ENCODE measurements at regions not wholly inside any gene's neighbourhood (a gene's known extent, or its start where the extent isn't known, plus 50 kb on each side); places are given as distances from the start of the nearest gene placed in this dataset.

GRCh38 chr2:145146691-145147090 lies 626.8 kb upstream of the ZEB2 start:
- no peak overlapping the region for H2BK20ac ChIP-seq (ENCODE audit: low read depth, low read length, poor library complexity, severe bottlenecking)
- no peak for DNase-seq
- no peak overlapping the region for H3T11ph ChIP-seq (ENCODE audit: low read length)
- Mint-ChIP-seq H3K27ac (no peak overlapping the region), H3K4me1 (no peaks in the 10 kb centered on the region), H3K27me3 (ENCODE audit: low read depth) (no peaks in the 10 kb centered on the region), H3K36me3 (ENCODE audit: insufficient read depth in 1 of 3, low read depth in 3 of 3) (no peaks in the 10 kb centered on the region; a peak in 1 of 7 replicates), H3K9me3 (peaks cover 0 to 4% of the 10 kb centered on the region in 2 experiments; a peak in 3 of 5 replicates), H3K4me3 (no peak overlapping the region)
- H3K79me1 ChIP-seq (ENCODE audit: insufficient read depth, low read depth, low read length, poor library complexity, severe bottlenecking) = no peaks in the 10 kb centered on the region
- H3K4ac ChIP-seq (ENCODE audit: low read depth, low read length) = no peak overlapping the region
- H2BK15ac ChIP-seq (ENCODE audit: low read depth, low read length) = no peak overlapping the region
- no peaks in the 10 kb centered on the region for H4K20me1 ChIP-seq (ENCODE audit: control insufficient read depth, insufficient read depth, insufficient read length)
- H3K4me2 ChIP-seq (ENCODE audit: insufficient read depth, insufficient read length, low read length) = no peak overlapping the region
- no peak for TF ChIP-seq CTCF (conservative IDR thresholded peaks at IDR 0.05)
- no peak overlapping the region for H4K91ac ChIP-seq (ENCODE audit: insufficient read length, low read depth, low read length)
- no peak overlapping the region for H3K9ac ChIP-seq (ENCODE audit: extremely low read depth, insufficient read length, low read length)
- H3K9me3 ChIP-seq (ENCODE audit: control insufficient read depth, low read depth, low read length) = no peaks in the 10 kb centered on the region
- no peak overlapping the region for H2AFZ ChIP-seq (ENCODE audit: low read length)
- no peaks in the 10 kb centered on the region for H3K4me1 ChIP-seq (ENCODE audit: insufficient read depth, low read length)
- no peak overlapping the region for H3K18ac ChIP-seq (ENCODE audit: insufficient read length, low read depth, low read length)
- H2BK5ac ChIP-seq (ENCODE audit: insufficient read length, low read length) = no peak overlapping the region
- no peak overlapping the region for H2BK120ac ChIP-seq (ENCODE audit: low read depth, low read length, poor library complexity, severe bottlenecking)
- no peak overlapping the region for H3K14ac ChIP-seq (ENCODE audit: insufficient read depth, low read length)
- no peak overlapping the region for H3K56ac ChIP-seq (ENCODE audit: insufficient read length, low read depth, low read length)
- H3K79me2 ChIP-seq (ENCODE audit: insufficient read depth, low read length) = no peaks in the 10 kb centered on the region
- no peak overlapping the region for H2AK5ac ChIP-seq (ENCODE audit: insufficient read length, low read length)
- H3K27me3 ChIP-seq (ENCODE audit: insufficient read depth, low read length) = no peaks in the 10 kb centered on the region
- no peaks in the 10 kb centered on the region for H3K23me2 ChIP-seq (ENCODE audit: insufficient read length, low read depth, low read length, poor library complexity, severe bottlenecking)
- no peak overlapping the region for H2BK12ac ChIP-seq (ENCODE audit: insufficient read length, low read depth, low read length)
- no peak overlapping the region for H4K8ac ChIP-seq (replicated peaks; ENCODE audit: insufficient read length, low read depth, low read length)
- no peak overlapping the region for H4K5ac ChIP-seq (ENCODE audit: insufficient read length, low read depth, low read length)
- no peak overlapping the region for H3K27ac ChIP-seq (ENCODE audit: insufficient read length, low read depth, low read length)
- no peak overlapping the region for H3K23ac ChIP-seq (ENCODE audit: insufficient read length, low read depth, low read length)
